Smooth muscle cell of the brain vasculature (primary cell): ENCODE measurements at regions not wholly inside any gene's neighbourhood (a gene's known extent, or its start where the extent isn't known, plus 50 kb on each side); places are given as distances from the start of the nearest gene placed in this dataset.
A peak's percentile ranks its signal among the peaks of the same experiment; 100 is the strongest.
"Not testable (repeated sequence)": the region's sequence is repeated elsewhere in the genome, so short reads cannot be mapped to it uniquely, and the experiment has no call there.

Experiments
- DNase-seq: peaks from one replicate; pipeline ENCODE4 v3.0.0-alpha.2; 2012; ENCODE audit warnings: low read depth, low spot score

GRCh38 chr6:82576284-82576683, 212.7 kb downstream of the TPBG start:
- DNase-seq = no peak

GRCh38 chr6:82584194-82584695, 220.6 kb downstream of the TPBG start:
- DNase-seq = no peak

DNA sequence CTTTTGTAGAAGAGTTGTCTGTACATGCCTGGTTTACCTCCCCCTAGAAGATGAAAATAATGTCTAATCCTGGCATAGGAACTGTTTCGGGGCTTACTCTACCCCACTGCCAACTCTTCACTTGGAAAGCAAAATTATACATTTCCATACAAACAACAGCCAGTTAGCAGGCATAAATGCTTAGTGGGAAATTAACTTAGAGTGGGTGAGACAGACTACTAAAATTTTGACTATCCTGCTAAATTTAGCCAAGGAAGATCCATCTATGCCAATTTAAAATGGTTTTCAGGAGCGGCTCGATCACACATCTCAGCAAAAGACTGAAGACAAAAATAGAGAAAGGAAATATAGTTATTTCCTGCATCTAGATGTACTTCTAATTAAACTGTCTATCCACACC, 221.2 kb downstream of the TPBG start:
- DNase-seq = no peak

- DNase-seq = no peak
Measured at GRCh38 chr6:82588020-82588419, 224.4 kb downstream of the TPBG start.

- DNase-seq = no peak
Measured at GRCh38 chr6:82588859-82589412, 225.3 kb downstream of the TPBG start.

DNA sequence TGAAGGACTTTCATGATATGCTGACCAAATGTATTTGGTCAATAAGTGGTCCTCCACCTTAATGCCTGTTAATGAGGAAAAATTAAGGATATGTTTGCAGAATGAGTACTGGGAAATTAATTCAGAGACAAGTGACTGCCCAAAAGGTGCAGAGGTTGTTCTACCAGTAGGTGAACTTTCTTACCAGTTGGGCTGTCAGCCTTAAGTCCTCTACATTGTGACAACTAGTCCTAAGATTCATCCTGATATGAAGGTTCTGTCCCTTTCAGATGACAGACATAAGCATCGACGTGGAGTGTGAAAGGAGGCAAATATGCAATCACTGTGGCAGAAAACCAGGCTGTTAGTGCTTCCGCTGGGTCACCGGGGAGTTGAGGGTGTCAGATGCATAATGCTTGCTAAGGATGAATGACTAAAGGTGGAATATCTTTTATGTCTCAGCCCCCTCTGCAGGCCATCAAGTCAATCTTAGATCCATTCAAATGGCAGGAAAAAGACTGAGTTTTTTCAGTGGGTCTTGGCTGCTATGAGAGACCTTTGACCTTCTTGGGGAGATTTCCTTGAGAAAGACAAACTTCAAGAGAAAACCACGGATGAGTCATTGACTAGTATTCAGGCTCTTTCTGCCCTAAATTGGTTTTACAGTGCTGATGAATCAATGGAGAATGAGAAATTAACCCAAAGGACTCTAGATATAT, 226.0 kb downstream of the TPBG start:
- peak; percentile 80 for DNase-seq

- no peak for DNase-seq
Measured at GRCh38 chr6:82597201-82597600, 233.6 kb downstream of the TPBG start.

DNA sequence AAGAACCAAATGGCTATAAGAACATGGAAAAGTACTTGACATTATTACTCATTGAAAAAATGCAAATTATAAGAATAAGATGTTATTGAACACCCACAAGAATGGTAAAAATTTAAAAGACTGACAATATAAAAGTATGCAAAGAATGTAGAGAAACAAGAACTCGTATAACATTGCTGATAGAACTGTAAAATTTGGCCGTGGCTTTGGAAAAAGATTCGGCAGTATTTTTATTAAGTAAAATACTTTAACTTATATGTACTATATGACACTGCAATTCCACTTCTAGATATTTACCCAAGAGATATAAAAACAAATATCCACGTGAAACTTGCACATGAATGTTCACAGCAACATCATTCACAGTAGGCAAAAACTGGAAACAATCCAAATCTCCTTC, 239.2 kb downstream of the TPBG start:
- DNase-seq = no peak

- no peak for DNase-seq
Measured at GRCh38 chr6:82603871-82604270, 240.3 kb downstream of the TPBG start.

DNA sequence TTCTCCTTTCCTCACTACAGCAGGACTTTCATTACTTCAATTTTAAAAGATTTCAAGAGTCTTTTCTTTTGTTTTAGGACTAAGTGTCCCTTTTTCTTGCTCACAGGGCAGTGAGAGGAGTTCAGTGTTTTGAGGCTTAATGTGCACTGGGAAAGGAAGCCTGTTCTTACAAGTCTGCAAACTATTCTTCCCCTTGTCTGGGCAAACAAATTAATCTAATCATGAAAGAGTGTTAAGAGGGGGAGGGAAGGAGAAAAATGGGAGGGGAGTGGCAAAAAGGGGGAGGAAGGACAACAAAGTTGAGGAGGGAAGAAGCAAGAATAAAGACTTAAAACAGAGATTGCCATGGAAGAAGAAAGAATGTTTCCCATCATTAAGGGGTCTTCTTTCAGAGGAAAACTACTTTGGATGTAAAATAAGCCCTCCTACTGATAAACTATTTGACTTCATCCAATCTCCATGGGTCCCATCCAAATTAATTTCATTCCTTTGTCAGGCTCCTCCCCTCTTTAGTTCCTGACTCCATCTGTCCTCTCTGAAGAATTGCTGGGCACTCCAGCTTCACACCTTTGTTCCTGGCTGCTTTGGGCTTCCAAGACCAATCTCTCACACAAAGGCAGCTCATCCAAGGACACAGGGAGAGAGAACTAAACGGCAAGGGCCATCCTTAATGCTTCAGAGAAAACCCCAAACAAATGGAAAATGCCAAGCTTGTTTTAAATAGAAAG, 244.5 kb downstream of the TPBG start:
- DNase-seq = no peak

GRCh38 chr6:82608781-82609180, 245.2 kb downstream of the TPBG start:
- no peak for DNase-seq

DNA sequence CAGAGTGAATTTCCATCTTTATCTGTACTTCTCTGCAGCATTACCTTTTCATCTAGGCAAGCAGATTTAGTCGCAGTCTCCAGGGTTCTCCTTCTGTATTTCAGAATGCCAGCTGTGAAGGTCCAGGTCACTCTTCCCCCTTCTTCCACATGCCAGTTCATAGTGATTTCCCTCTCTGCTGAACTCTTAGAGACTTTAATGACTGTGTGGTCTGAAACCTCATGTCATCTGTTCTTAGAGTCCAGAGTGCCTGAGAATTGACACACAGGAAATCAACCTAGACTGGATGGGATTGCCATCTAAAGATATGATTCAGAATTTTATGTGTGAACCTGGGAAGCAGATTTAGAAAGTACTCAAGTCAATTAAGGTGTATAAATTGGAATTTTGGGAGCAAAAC, 248.1 kb downstream of the TPBG start:
- DNase-seq = no peak

DNA sequence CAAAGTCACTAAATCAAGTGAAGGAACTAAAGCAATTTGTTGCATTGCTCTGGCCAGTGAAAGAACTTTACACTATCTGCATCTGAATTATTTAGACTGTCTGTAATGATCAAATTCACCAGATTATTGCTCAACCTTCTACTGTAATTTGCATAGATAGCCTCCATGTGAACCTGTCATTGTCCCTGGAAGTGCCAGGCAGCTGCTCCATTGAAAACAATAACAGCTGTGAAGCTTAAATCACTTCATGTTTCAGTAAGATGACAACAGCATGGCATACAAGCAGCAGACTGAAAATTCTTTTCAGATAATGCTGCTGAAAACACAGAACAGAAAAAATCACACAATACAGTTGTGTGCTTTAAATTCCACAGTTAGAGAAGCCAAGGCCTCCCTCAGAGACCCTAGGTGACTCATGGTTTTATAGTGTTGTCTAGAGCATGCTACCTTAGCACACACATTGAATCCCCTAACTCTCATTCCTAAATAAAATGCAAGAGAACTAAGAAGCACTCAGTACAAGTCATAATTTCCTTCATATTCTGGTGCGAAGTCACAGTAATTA, 248.9 kb downstream of the TPBG start:
- DNase-seq = no peak

- DNase-seq = no peak
Measured at GRCh38 chr6:82614518-82614917, 250.9 kb downstream of the TPBG start.

DNA sequence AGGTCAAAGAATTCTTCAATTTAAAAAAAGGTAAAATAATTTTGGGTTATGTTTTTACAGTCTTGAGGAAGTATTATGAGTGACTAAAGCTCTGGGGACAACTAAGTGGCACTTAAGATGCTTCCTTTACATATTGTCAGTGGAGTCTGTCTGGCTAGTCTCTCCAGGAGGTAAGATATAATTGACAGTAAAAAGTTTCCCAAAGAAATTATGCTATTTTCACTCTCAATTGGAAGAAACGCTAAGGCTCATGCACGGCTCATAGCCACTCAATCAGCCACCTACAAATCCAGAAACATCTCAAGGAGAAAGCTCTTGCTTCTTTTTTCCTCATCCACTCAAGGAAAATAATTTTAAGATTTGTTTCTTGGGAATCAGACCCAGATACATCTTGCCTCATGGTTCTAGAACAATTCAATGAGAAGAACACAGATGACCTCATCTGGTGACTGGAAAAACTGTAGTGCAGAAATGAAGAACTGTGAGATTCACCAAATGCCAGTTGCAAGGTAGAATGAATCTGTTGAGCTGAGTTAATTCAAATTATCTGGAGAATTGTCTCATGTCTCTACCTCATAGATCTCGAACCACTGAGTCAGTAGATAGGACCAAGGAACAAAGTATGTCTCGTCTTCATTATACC, 252.9 kb downstream of the TPBG start:
- DNase-seq = no peak

DNA sequence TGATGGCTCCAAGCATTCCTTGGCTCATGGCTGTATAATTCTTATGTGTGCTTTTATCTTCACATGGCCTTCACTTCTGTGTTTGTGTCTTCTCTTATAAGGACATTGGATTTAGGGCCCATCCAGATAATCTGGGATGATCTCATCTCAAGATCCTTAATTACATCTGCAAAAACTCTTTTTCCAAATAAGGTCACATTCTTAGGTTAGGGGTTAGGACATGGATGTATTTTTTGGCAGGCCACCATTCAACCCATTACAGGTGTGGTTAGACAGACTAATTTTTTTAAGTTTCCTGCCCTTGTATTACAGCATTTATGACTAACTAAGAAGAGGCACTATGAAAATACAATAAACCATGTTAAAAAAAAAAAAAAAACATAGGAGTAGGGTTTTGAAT, 254.0 kb downstream of the TPBG start:
- DNase-seq = no peak

DNA sequence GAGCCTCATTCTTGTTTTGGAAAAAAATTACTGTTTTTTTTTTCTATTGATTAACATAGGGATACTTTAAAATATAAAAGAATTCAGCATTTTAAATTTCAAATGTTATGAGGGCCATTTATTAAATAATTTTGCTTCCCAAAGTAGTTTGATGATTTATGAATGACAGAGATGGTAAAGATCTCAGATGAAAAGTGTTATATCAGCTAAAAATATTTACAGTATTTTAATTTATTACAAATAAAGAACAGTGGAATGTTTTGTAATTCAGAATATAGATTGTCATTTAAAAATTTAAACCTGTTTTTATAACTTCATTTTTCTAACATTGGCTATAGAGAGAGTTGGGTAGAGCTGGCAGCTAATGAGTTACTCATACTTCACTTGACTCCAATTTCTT, 256.0 kb downstream of the TPBG start:
- no peak for DNase-seq

DNA sequence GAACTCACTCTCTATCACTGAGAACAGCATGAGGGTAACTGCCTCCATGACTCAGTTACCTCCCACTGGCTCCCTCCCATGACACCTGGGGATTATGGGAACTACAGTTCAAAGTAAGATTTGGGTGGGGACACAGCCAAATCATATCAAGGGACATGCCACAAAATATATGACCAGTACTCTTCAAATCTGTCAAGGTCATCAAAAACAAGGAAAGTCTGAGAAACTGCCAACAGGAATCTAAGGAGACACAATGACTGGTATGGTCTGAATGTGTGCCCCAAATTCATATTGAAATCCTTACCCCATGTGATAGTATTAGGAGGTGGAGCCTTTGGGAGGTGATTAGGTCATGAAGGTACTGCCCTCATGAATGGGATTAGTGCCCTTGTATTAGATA, 258.8 kb downstream of the TPBG start:
- DNase-seq = no peak

DNA sequence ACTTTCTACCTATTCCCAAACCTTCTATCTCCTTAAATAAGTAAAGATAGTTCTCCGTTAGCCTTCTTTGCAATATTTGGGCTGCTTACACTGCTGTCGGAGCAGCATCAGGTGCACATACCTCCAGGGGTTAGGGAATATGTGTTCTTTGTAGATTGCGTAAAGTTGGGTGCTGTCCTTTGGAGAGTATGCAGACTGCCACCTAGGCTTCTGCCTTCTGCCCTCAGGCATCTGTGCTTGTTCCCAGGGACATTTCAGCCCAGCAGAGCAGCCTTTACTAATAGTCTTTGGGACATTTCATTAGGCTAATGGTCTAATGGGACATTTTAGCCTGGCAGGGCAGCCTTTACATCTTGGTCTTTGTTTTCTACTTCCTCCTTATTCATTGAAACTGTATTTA, 260.6 kb downstream of the TPBG start:
- no peak for DNase-seq

GRCh38 chr6:82626946-82627345, 263.3 kb downstream of the TPBG start:
- DNase-seq = not testable (repeated sequence)

GRCh38 chr6:82629921-82630320, 266.3 kb downstream of the TPBG start:
- no peak for DNase-seq

DNA sequence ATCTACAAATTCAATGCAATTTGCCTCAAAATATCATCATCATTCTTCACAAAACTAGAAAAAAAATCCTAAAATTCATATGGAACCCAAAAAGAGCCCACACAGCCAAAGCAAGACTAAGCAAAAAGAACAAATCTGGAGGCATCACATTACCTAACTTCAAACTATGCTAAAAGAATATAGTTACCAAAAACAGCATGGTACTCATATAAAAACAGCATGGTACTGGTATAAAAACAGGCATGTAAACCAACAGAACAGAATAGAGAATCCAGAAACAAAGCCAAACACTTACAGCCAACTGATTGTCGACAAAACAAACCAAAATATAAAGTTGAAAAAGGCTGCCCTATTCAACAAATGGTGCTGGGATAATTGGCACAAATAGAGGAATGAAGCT, 278.1 kb downstream of the TPBG start:
- DNase-seq = no peak
